GM18498 (cell line): ENCODE measurements at regions not wholly inside any gene's neighbourhood (a gene's known extent, or its start where the extent isn't known, plus 50 kb on each side); places are given as distances from the start of the nearest gene placed in this dataset.
"Not testable (repeated sequence)": the region's sequence is repeated elsewhere in the genome, so short reads cannot be mapped to it uniquely, and the experiment has no call there.

Experiments used
- ATAC-seq: cut with Tn5 transposase; IDR thresholded peaks from one replicate; pipeline ENCODE4 v1.9.1; 2021; ENCODE audit warnings: mild to moderate bottlenecking, moderate library complexity; ENCODE audit not compliant: unreplicated experiment

DNA sequence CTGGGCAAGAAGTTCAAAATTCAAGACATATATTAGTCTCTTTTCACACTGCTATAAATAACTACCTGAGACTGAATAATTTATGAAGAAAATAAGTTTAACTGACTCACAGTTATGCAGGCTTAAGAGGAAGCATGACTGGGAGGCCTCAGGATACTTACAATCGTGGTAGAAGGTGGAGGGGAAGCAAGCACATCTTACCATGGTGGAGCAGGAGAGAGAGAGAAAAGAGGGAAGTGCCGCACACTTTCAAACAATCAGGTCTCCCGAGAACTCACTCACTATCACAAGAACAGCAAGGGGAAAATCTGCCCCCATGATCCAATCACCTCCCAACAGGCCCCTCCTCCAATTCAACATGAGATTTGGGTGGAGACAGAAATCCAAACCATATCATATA lies 273.3 kb upstream of the RASGEF1B start:
- no peak for ATAC-seq

DNA sequence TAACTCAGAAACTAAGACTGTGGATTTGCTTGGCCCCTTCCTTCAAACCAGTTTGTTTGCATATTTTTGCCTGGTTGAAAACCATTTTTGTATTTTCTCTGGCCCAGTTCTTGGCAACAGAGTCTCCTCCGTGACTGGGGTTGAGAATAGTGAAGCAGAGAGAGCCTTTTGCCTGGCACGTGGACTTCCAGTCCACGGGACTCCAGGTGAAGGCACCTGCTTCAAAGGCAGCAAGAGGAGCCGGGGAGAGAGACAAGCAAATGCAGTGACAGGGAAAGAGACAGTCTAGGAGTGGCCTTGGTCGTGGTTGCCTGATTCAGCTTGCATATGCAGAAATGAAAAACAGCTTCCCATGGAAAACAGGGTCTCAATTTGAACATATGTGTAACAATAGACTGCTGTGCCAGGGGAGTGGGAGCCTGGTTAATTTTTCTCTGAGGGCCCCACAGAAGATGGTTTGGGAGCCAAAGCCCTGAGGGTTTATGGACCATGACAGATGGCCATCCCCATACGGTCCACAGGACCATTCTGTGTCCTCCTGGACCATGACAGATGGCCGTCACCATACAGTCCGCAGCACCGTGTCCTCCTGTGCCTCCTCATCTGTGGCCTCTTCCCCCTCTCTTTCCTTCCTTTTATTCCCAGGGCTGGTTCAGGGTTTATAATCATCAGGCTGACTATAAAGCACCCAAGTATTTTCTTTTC lies 272.2 kb upstream of the RASGEF1B start:
- no peak for ATAC-seq

DNA sequence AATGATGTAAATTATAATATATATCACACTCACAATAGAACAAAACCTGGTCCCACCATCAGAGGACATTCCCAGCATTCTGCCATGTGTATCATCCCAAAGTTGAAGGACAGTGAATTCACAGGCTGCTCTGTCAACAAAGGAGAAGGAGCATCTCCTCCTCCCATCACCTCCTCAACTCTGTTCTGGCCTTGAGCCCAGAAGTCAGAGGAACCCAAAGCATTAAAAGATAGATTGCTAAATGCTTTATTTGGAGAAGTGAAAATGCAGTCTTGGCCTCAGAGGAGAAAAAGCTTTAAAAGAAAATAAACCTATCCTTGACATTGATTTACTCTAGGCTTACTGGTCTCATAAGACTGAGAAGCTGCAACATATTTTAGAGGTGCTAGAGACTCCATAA lies 268.8 kb upstream of the RASGEF1B start:
- ATAC-seq = no peak

DNA sequence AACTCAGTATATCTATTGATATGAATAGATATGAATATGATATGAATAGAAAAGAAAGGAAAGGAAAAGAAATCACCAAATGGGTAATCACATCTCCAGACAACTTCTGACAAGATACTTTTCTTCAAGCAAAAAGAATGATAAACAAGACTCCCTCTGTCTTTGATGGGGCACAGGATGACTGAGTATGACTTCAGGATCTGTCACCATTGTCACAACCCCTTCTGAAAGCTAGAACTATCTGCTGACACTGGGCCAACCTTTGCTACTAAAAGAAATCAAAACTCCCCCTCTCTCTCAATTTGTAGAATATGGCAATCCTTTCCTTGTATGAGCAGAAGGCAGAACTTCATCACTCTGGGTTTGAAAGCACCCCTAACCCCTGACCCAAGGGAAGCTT lies 267.2 kb upstream of the RASGEF1B start:
- ATAC-seq = no peak

DNA sequence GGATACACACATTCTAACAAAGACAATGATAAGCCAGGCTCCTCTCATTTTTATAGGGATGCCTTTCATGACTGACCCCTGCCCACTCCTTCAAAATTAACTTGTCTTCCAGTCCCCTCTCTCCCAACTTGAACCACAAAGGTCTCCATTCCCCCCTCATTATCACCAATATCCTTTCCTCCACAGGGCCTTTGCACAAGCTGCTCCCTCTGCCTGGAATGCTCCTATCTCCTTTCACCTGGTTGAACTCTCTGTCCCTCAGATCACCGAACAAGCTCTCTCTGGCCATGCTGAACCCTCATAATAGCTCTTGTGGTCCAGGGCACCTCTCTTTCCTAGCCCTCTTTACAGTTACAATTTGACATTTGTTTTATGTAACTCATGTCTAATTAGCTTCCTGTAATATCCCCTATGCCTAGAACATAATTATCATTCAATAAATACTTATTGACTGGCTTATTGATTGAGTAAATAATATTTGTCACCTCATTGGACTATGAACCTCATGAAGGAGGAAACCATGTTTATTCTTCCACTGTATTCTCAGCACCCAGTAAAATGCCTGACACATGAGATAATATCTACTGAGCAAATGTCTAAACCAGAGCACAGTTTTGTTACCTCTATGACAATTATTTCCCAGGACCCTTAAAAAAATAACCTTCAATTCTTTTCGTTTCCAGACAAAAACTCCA lies 266.3 kb upstream of the RASGEF1B start:
- ATAC-seq = no peak

DNA sequence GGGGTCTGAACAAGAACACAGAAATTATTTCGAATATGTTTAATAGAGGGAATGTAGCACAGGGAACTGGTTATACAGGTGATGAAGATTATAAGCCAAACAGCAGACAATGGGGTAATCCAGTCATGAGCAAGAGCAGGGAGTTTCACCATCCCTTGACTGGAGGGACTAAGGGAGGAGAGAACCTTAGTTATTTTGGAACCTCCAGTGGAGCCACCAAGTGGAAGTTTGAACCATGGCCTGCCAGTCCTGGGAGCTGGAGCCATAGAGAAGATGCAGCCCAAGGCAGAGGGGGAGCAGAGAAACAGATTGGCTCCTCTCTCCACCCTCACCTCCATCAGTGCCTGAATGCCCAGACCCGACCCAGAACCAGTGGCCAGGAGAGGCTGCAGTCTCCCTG lies 264.6 kb upstream of the RASGEF1B start:
- no peak for ATAC-seq

DNA sequence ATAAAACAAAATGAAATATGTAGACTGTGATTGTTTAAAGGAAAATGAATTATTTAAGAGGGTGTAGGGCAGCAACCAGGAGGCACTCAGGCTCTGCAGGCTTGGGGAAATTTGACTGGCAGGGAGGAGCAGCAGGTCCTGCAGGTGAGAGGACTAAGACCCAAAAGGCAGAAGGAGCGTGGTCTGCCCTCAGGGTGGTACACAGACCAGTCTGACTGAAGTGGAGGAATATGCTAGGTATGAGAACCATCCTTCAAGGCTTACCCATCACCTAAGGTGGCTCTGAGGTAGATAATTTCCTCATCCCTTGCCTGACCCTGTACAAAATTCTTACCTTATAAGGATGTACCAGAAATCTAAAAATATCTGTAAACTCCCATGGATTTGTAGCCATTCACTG lies 261.3 kb upstream of the RASGEF1B start:
- no peak for ATAC-seq

DNA sequence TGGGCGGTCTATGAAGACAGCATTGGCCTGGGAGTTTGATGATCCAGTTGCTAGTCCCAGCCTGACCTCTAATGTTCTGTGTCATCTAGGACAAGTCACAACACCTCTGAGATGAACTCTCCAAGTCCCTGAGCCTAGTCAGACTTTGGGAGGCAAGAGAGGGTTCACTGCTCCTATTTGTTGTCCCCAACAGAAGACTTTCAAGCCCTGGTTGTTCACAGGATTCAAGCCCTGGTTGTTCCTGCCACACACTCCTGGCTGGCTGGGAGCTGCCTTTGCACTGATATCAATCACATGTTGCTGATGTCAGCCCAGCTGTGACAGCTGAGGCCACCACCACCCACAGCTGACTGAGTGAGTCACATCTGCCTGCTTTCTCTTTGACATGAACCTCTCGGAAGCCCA lies 253.2 kb upstream of the RASGEF1B start:
- ATAC-seq = peak; percentile 99

DNA sequence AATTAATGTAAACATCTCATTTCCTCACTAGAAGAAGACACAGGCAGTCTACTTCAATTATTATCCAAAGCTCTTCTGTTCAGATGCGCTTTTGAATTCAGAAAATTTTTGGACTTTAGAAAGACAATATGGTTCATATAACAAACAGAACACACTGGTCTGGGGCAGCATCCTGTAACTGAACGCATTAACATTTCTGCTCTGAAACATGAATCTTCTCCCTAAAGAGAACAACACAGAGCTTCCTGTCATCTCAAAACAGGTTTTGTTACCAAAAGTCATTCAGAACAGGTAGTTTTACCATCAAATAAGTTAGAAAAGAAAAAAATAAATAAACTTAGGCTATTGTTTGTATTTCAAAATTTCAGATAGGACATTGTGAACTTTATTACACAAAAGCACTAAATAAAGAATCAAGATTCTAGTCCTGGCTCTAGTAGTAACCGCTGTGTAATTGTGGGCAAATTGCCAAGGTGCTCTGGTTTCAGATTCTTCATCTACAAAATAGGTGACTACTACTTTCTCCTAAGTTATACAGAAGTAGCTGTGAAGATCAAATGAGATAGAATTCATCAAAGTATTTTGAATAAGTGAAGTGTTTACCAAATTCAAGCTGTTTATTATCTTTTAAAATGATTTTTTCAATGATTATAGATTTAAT lies 252.3 kb upstream of the RASGEF1B start:
- no peak for ATAC-seq

DNA sequence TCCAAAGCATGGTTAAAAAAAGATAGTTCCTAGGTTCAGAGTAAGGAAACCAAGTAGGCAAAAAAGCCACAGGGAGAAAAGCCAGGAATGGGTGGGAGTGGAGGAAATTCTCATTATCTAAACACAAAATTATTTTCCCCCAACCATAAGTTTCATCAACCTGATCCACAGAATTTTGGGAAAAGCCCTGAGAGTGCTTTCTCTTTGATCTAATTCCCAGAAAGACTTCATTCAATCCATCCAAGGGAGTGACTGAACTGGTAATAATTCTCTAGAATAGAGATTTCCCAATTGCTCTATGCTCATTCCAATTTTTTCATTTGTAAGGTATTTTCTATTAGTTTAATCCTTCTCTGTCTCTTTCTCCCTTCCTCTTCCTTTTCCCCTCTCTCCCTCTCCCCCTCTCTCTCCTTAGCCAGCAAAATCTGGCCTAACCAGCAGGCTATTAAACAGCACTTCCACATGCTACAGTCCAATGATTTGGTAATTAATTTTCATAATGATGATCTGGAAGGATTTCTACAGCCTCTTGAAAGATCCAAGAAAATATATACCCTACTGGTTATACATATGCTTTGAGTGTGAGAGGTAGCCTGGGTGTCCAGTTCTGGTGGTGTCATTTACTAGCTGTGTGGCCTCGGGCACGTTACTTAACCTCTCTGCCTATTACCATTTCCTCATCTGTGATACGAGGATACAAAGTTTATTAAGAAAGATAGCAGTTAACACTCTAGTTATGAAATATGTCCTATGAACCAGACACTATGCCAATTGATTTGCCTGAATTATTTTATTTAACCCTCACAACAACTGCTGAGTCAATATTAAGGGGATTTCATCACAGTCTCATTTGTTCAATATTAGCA lies 251.5 kb upstream of the RASGEF1B start:
- no peak for ATAC-seq

DNA sequence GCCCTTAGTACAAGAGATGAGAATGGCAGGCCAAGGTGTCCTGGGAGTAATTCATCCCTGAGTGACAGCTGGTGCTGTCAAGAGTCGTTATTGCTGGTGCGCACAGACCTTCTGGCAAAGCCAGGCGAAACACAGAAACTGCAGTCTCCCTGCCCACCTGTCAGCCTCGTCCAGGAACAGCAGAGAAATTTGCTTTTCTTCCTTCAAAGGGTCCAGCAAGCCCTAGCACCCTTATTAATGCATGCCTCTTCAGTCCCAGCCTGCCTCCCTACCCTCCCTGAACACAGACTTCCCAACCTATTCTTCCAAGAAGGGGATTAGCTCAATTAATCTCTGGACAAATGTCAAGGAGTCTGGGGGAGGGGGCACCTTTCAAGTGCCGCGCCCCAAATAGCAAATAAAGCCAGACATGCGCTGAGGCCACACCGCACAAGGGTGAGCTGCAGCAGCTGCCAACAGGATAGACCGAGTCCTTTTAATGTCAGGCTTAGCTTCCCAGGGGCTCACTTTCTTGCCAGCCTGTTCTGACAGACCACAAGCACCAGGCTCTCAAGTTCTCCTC lies 250.7 kb upstream of the RASGEF1B start:
- no peak for ATAC-seq

DNA sequence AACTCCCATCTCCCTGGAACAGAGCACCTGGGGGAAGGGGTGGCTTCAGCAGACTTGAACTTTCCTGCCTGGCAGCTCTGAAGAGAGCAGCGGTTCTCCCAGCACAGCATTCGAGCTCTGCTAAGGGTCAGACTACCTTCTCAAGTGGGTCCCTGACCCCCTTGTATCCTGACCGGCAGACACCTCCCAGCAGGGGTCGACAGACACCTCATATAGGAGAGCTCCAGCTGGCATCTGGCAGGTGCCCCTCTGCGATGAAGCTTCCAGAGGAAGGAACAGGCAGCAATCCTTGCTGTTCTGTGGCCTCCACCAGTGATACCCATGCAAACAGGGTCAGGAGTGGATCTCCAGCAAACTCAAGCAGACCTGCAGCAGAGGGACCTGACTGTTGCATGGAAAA lies 244.1 kb upstream of the RASGEF1B start:
- ATAC-seq = no peak

DNA sequence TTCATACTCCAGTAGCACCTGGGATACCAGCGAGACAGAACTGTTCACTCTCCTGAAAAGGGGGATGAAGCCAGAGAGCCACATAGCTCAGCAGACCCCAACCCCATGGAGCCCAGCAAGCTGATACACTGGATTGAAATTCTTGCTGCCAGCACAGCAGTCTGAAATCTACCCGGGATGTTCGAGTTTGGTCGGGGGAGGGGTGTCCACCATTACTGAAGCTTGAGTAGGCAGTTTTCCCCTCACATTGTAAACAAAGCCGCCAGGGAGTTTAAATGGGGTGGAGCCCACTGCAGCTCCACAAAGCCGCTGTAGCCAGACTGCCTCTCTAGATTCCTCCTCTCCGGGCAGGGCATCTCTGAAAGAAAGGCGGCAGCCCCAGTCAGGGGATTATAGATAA lies 243.7 kb upstream of the RASGEF1B start:
- ATAC-seq = not testable (repeated sequence)

DNA sequence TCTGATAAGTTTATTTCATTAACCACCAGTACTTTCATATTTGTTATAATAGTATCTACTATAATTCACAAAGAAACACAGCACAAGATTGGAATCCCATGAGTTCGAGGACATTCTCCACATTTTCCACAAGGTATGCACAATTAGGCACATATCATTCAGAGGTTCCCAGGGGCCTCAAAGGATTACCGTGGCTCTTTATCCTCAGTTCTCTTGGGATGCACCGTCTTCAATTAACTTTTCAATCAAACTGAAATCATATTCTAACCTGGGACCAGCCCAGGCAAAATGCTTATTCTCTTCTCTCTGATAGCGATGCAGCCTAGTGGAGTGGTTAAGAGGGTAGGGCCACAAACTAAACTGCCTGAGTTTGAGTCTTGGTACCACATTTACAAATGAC lies 242.6 kb upstream of the RASGEF1B start:
- no peak for ATAC-seq

DNA sequence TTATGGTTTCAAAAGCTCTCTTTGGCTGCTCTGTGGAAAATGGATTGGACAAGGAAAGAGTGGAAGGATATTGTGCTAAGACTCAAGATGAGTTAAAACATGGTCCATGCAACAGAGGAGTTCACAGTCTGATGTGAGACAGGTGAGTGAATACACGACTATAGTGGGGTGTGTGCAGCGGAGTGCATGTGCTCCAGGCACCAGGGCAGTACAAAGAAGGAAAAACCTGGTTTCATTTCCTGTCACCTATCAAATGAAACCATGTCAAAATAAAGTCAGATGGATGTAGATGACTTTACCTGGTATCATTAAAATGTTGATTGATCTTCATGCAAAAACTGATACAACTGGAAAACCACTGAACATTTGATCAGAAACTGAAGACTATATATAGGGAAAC lies 241.0 kb upstream of the RASGEF1B start:
- no peak for ATAC-seq

DNA sequence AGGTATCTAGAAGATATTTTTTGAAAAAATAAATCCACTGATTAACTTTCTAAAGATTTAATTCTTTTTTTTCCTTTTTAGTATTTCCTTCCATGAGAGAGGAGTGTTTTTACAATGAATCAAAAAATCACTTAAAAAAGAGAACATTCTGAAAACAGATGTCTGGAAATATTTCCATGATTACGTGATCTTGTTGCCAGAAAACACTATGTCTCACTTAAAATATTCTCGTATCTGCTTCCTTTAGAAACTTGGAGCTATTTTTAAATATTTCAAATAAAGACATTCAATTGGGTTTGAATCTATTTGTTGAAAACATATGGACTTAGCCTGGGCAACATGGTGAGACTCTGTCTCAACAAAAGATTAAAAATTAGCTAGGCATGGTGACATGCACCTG lies 232.8 kb upstream of the RASGEF1B start:
- ATAC-seq = no peak

DNA sequence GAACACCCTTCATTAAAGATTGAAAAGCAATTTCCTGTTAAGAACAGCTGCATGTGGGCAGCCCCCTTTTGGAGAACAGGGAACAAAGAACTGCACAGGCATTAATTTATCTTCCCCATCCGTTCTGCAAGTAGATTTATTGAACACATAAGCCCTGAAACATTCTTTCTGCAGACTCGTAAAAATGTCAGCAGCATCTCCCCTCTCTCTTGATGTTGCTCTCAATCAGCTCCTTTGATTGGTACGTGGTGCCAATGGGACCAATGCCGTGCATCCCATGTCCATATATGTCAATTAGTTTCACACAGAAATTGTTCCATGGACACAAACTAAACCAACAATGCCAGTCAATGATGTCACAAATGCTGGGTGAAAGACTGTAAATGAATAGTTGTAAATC lies 228.5 kb upstream of the RASGEF1B start:
- no peak for ATAC-seq

DNA sequence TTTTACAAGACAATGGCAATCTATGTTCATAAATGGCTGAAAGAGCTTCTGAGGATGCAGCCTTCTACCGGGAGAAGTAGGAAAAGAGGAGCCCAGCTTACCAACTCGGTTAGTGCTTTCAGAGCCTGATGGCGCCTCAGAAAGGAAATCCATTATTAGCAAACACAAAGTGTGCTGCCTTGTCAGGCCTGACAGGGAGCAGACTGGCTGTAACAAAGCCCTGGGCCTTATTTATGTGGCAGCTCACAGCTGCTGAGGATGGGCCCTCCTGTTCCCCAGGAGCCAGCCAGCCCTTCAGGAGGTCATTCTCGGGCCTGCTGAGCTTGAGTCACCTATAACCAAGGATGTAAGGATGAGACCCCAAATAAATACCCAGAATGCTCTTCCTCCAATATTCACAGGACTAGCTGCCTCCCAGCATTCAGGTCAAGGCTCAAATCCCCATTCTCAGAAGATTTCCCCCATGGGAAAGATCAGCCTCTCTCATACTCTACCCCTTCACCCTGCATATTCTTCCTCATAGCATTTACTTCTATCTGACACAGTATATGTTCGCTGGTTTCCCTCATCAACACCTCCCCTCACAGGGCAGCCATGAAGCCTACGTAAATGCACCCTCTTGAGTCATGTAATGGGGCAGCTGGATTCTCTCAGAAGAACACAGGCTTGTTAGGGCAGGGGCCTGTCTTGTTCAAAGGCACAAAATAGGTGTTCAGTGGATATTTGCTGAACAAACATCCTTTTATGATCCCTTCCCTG lies 227.0 kb upstream of the RASGEF1B start:
- ATAC-seq = no peak

DNA sequence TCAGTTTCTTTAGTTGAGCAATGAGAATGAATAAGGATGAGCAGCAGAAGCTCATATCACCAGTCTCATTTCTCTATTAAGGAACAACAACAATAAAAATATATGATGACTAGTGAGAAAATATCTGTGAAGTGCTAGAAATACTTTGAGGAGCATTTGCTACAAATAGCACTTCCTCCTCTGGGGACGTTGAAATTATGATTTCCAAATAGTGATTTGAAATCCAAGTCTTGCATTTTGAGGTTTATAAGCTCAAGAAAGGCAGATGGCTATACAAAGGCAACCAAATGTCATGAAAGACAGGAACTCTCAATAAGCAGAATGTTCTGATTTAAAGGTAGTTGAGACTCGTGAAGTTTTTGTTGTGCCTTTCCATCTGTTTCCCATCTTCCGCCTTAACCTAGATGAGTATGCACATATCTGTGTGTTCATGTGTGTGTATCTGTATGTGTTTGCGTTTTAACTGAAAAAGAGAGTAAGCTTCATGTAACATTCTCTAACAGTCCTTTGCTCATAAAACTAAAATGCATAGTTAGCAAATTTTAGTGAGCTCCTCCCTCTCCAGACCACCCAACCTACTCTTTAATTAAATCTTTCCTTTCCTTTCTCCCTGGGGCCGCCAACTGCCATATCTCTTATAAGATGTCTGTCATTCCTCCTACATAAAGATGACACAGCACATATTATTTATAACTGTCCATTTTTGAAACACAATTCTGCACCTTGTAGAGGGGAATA lies 222.6 kb upstream of the RASGEF1B start:
- no peak for ATAC-seq

DNA sequence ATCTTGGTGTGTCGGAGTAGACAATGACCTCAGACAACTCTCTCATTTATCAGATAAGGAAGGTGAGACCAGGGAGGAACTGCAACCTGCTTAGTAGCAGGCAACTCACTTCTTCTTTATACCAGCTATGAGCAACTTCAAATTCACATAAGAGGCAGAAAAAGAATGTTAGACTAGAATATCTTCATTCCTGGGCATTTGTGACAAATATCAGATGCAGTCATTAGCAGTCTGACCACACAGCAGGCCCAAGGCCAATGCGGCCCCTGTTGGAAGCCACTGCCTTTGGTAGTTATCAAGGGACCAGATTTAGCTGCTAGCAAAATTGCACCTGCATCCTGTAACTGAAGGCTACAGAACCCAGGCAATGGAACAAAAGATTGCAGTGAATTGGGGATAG lies 219.2 kb upstream of the RASGEF1B start:
- ATAC-seq = no peak
